Panc1 (cell line): ENCODE measurements at regions not wholly inside any gene's neighbourhood (a gene's known extent, or its start where the extent isn't known, plus 50 kb on each side); places are given as distances from the start of the nearest gene placed in this dataset.

Experiments
- ATAC-seq: fragments of 200-7000 bp; cut with Tn5 transposase; 2 replicates; pipeline ENCODE4 v1.9.1; 2020; ENCODE audit warnings: mild to moderate bottlenecking, moderate library complexity
- BruUV-seq: library from RNA; stranded (reverse); fragments of 400-500 nt; replicated peaks from 2 replicates; lab custom pipeline; 2021; lab: Mats Ljungman, UMichigan
- CTCF ChIA-PET: fragments of 300-600 bp; sonication (Branson Sonifier 250); formaldehyde crosslinking; loops from one replicate; lab custom pipeline; 2022; ENCODE audit warnings: antibody characterized with exemption; lab: Charles Lee
- POLR2A ChIA-PET: fragments of 300-600 bp; sonication (Branson Sonifier 250); formaldehyde crosslinking; loops from one replicate; lab custom pipeline; 2022; ENCODE audit warnings: antibody characterized with exemption; lab: Charles Lee
- DNase-seq: peaks from one replicate; pipeline ENCODE4 v3.0.0-alpha.2; 2010; ENCODE audit warnings: low read depth, low spot score
- H3K27ac ChIP-seq: 2 replicates; pipeline ENCODE4 v1.5.1; 2011; ENCODE audit warnings: mild to moderate bottlenecking, low read length, inconsistent platforms
- H3K27me3 ChIP-seq: fragments of 200-500 bp; sonication (Bioruptor generic); 2 replicates; pipeline ENCODE4 v1.6.0; 2014; ENCODE audit warnings: low read length, inconsistent platforms; ENCODE audit not compliant: control insufficient read depth, insufficient read depth
- H3K36me3 ChIP-seq: fragments of 200-500 bp; sonication (Bioruptor generic); 2 replicates; pipeline ENCODE4 v1.5.1; 2014; ENCODE audit warnings: inconsistent platforms, mild to moderate bottlenecking, low read length, moderate library complexity; ENCODE audit not compliant: control insufficient read depth, insufficient read depth
- H3K4me1 ChIP-seq: 2 replicates; pipeline ENCODE4 v1.5.1; 2011; ENCODE audit warnings: inconsistent platforms, mild to moderate bottlenecking, low read length, moderate library complexity; ENCODE audit not compliant: control insufficient read depth, insufficient read depth
- H3K4me3 ChIP-seq, 2 experiments: 2 replicates each; pipeline ENCODE4 v1.5.1; 2011 to 2012; ENCODE audit warnings: low read depth in 2 of 2, low read length in 2 of 2, mild to moderate bottlenecking in 2 of 2, inconsistent platforms in 1 of 2, moderate library complexity in 1 of 2
- H3K9me3 ChIP-seq: fragments of 200-500 bp; sonication (Bioruptor generic); 2 replicates; pipeline ENCODE4 v1.5.1; 2014; ENCODE audit warnings: low read depth, mild to moderate bottlenecking, inconsistent platforms, low read length, moderate library complexity; ENCODE audit not compliant: control insufficient read depth, insufficient read depth
- CTCF ChIP-seq: fragments of 450-650 bp; IDR thresholded peaks from 2 replicates; pipeline ENCODE4 v1.5.1; 2017; ENCODE audit warnings: mild to moderate bottlenecking
- POLR2AphosphoS5 ChIP-seq: IDR thresholded peaks from 2 replicates; pipeline ENCODE4 v1.6.1; 2012; ENCODE audit warnings: mild to moderate bottlenecking, low read depth, low read length, moderate library complexity
- REST ChIP-seq, 2 experiments: IDR thresholded peaks; 2 replicates each; pipeline ENCODE4 v1.6.1; 2011 to 2012; ENCODE audit warnings: low read depth in 2 of 2, control low read depth in 1 of 2, low read length in 1 of 2, mild to moderate bottlenecking in 1 of 2, moderate library complexity in 1 of 2; ENCODE audit not compliant: insufficient read depth in 1 of 2
- SIN3A ChIP-seq: IDR thresholded peaks from 2 replicates; pipeline ENCODE4 v1.6.1; 2012; ENCODE audit warnings: low read depth, mild to moderate bottlenecking, low read length, moderate library complexity, borderline replicate concordance; ENCODE audit not compliant: insufficient read depth
- TCF7L2 ChIP-seq: IDR thresholded peaks from 2 replicates; pipeline ENCODE4 v1.6.1; 2011; ENCODE audit warnings: mild to moderate bottlenecking, low read depth, low read length, inconsistent platforms
- in situ Hi-C: cut with HindIII; loops from 2 replicates; pipeline ENCODE4 v1.10.0; 2016; ENCODE audit warnings: low sequenced_read_pairs, low pct_unique_long_range_greater_than_20kb
- intact Hi-C: fragments of 100-400 bp; cut with micrococcal nuclease; formaldehyde crosslinking; loops from one replicate; pipeline ENCODE4 v1.10.0; 2022; ENCODE audit not compliant: unreplicated experiment

DNA sequence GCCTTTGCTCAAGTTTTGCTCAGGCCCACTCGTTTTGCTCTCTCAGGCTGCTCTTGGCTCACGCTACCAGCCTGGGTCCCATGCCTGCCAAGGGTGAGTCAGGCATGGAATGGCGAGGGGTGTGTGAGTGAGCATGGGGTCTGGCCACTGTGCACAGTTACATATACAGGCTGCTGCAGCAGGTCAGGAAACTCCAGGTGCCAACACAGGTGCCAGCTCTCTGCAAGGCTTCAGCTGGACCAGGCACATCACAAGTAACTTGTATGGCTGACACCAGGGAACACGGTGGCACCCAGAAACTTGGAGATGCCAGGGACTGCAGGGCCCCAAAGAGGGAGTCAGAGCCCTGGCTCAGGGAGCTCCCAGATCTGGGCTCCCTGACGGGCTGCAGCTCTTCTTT, 146.8 kb downstream of the BTBD3 start:
- ChIA-PET POLR2A (no interaction called here), CTCF (no interaction called here)
- Histone ChIP-seq H3K4me1 (no peaks in the 10 kb centered on the region), H3K36me3 (no peaks in the 10 kb centered on the region), H3K9me3 (no peaks in the 10 kb centered on the region), H3K27me3 (no peaks in the 10 kb centered on the region), H3K4me3 (no peak overlapping the region), H3K27ac (no peak overlapping the region)
- DNase-seq = no peak
- TF ChIP-seq SIN3A = no peak
- no peak for TF ChIP-seq REST (IDR thresholded peaks at IDR 0.05; ENCODE audit: insufficient read depth in 1 of 2, low read depth in 2 of 2, low read length in 1 of 2)
- no peak for TF ChIP-seq POLR2AphosphoS5
- no peak for TF ChIP-seq TCF7L2
- TF ChIP-seq CTCF = no peak
- in situ Hi-C loops = no loop called here
- BruUV-seq = no TSS peak
- no peak for ATAC-seq
- intact Hi-C loops = no loop called here

DNA sequence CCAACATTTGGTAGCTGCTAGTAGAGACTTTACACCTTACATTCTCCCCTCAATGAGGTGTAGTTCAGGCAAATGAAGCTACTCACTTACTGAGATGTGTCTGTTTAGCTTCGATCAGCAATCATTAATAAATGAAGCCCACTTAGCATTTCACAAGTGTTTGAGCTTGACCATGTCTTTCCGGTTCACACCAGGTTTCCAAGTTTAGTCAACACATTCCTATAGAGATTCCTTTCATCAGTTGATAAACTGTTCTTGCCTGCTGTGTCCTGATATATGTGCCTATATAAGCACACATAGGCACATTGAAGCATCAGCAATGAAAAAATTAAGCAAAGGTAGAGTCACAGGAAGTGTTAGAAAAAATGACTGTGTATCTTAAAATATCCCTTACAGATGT, 150.0 kb downstream of the BTBD3 start:
- no peaks in the 10 kb centered on the region for H3K9me3 ChIP-seq
- in situ Hi-C loops (no loop called here), intact Hi-C loops (no loop called here)
- no peak overlapping the region for H3K27ac ChIP-seq
- no peaks in the 10 kb centered on the region for H3K36me3 ChIP-seq
- DNase-seq (no peak), ATAC-seq (no peak)
- POLR2A ChIA-PET = no interaction called here
- H3K4me1 ChIP-seq = no peaks in the 10 kb centered on the region
- H3K4me3 ChIP-seq = no peak overlapping the region
- no peaks in the 10 kb centered on the region for H3K27me3 ChIP-seq
- TF ChIP-seq TCF7L2 = no peak
- TF ChIP-seq POLR2AphosphoS5 = no peak
- no peak for TF ChIP-seq SIN3A
- TF ChIP-seq CTCF = no peak
- TF ChIP-seq REST (IDR thresholded peaks at IDR 0.05; ENCODE audit: insufficient read depth in 1 of 2, low read depth in 2 of 2, low read length in 1 of 2) = no peak
- BruUV-seq = no TSS peak
- CTCF ChIA-PET = no interaction called here
